Glomerular visceral epithelial cell (primary cell): ENCODE measurements at regions not wholly inside any gene's neighbourhood (a gene's known extent, or its start where the extent isn't known, plus 50 kb on each side); places are given as distances from the start of the nearest gene placed in this dataset.
"Not testable (repeated sequence)": the region's sequence is repeated elsewhere in the genome, so short reads cannot be mapped to it uniquely, and the experiment has no call there.

Experiments used
- DNase-seq: peaks from one replicate; pipeline ENCODE4 v3.0.0-alpha.2; 2016; ENCODE audit errors: extremely low spot score

DNA sequence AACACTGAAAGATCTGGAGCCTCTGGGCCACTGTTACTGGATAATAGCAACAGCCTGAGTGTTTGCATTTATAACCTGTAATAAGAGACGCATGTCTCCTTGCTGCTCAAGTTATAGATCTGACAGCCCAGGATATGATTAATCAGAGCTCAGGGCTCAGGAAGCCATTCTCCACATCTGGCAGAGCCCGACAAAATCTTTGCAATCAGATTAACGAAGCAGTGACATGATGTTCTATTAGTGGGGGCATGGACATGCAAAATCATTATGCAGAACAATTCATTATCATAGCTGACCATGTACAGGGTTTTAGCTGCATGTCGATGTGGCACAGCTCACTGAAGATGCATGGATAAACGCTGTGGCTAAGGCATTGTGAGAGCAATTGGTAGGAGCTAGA is 730.3 kb downstream of the ZNF385D start:
- no peak for DNase-seq

DNA sequence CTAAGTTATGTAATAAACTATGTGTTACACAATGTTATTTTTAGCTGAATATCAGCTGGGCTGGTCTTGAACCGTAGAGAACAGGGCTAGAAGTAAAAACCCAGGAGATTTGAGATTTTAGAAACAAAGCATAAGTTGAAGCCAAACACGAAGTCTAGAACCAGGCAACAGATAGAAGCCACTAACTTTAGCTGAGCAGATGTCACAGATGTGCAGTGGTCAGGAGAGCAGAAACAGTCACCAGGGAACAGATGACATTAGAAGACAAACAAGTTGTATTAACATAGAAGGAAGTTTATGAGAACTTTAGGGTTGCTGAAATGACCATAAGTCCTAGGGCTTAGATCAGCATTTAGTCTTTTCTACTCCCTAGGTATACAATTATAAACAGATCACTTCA is 731.0 kb downstream of the ZNF385D start:
- no peak for DNase-seq

DNA sequence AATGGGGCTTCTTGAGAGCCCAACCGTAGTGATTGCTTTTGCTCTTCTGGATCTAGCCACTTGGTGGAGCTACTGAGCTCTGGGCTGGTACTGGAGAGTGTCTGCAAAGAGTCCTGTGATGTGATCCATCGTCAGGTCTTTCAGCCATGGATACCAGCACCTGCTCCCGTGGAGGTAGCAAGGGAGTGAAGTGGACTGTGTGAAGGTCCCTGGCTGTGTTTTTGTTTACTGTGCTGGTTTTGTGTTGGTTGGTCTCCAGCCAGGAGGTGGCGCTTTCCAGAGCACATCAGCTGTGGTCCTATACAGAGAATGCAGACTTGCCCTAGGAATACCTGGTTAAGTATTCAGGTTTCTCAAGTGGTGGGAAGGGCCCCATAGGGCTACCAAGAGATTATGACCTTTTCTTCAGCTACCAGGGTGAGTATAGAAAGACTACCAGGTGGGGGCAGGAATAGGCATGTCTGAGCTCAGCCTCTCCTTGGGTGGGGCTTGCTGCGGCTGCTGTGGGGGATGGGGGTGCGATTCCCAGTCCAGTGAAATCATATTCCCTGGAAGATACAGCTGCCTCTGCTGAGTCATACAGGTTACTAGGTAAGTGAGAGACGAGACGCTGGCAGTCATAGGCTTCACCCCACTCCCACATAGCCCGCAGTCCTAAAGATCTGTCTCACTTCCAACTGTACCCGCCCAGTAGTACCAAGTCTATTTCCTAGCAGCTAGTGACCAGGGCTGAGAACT is 733.7 kb downstream of the ZNF385D start:
- DNase-seq = no peak

DNA sequence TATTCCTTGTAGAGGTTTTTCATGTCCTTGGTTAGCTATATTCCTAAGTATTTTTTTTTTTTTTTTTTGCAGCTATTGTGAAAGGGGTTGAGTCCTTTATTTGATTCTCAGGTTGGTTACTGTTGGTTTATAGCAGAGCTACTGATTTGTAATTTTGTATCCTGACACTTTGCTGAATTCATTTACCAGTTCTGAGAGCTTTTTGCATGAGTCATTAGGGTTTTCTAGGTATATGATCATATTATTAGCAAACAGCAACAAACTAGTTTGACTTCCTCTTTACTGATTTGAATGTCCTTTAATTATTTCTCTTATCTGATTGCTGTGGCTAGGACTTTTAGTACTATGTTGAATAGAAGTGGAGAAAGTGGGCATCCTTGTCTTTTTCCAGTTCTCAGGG is 737.4 kb downstream of the ZNF385D start:
- no peak for DNase-seq

DNA sequence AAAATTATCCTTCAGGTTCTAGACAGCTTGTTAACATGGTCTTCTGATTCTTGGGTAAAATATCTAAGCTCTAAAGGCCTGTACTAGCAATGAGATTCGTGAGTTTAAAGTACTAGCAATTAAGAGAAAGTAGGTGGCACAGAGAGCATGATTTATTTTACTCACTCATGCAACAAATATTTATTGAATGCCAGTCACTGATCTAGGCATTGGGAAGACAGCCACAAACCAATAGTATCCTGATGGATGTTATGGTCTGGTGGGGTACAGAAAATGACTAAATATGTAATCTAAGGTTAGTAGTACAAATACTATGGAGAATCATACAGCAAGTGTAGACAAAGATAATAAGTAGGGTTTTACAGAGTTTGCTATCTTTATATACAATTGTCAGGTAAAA is 751.3 kb downstream of the ZNF385D start:
- DNase-seq = no peak

DNA sequence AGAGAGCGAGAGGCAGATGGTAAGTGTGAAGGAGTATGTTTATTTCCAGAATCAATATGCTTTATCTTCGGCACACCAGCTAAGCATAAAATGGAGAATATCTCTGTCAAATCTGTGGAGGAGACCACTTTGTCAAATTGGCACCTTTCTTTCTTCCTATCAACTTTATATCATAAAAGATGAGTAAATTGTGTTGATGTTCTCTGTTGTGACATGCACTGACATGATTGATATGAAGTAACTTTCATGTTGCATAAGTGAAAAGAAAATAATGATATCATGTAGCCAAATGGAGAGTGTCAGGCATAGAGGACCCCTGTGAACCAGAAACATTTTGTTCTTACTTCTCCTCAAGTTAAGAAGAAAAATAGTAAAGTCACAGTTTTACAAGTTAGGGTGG is 753.8 kb downstream of the ZNF385D start:
- no peak for DNase-seq

DNA sequence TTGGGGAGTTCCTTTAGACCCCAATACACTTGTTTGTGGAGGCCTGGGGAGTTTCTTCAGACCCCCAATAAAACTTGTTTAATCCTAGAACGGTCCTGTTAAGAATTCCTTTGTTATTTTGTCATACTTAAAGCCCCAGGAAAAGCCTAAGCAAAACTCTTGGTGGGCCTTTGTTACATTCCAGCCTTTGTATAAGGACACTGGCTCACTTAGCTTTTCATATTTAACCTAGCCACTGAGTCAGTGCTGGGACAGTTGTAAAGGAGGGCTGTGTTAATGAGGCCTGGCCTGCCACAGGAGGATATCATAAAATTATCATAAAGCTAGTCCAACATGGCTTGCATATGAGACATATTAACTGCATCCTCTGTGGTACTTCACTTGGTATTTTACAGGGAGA is 760.1 kb downstream of the ZNF385D start:
- DNase-seq = no peak

DNA sequence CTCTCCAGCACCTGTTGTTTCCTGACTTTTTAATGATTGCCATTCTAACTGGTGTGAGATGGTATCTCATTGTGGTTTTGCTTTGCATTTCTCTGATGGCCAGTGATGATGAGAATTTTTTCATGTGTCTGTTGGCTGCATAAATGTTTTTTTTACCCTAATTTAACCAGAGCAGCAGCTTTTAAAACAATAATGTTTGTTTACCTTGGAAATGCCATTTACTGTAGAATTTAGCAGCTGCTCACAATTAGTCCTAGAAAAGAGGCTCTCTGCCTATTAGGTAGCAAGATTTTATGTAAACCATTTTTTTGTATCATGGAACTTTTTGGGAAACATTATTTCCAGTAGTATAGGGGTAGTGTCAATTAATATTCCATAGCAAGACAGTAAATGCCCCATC is 761.4 kb downstream of the ZNF385D start:
- DNase-seq = not testable (repeated sequence)

DNA sequence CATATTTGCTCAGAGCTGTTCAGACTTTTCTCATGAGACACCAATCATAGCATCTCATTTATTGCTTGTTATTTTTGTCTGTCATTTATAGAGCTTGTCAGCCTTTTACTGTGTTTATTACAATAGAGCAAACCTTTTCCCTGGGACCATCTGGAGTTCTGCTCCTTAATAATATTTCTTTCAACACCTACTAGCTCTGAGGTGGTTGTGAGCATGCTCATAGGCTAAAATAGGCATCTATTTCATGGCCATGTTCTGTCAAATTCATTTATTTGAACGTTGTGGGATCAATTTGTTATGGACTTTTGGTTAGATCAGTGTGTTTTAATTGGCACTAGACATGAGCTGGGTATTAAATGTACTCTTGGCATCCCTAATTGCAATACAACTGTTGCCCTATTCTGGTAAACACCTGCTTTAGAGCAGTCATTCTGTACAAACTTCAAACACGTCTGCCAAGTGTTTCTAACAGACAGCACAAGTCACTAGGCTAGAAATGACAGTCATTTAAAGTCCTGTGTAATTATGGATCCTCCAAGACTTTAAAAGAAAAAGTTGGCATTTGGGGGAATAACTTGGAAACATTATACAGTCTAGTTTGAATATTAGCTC is 766.3 kb downstream of the ZNF385D start:
- no peak for DNase-seq

DNA sequence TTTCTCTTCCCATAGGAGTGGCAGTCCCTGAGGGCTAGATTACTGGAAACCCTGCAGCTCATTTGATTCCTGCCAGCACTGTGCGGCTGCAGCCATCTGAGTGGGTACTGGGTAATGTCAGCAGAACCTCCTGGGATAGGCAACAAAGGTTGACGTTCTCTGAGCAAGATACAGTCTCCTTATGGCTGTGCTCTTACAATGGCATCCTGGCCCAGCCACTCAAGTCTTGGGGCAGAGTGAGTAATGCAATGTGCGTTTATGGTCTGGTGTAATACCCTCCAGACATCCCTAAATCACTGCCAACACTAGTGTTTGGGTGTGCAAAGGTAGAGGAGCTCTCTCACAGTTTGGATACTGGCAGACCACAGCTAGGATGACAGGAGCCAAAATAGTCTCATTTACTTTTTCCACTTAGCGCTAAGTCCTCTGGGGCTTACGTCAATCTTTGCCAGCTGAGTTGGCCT is 775.8 kb downstream of the ZNF385D start:
- DNase-seq = no peak

DNA sequence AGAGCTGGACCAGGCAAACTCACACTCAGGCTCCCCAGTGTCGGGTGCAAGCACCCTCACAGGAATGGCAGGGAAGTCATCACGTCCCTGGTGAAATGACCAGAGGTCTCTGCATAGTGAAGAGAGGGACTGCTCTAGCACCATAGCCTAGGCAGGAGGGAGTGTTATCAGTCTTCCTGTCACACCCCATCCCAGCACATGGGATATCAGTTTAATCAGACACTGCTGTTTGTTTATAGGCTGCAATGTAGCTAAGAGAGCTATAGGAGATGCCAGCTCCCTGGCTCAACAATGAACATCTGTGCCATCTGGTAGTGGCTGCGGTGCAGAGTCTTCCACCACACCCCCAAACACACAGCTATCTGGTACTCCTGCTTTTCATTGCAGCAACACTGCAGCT is 776.6 kb downstream of the ZNF385D start:
- DNase-seq = no peak

DNA sequence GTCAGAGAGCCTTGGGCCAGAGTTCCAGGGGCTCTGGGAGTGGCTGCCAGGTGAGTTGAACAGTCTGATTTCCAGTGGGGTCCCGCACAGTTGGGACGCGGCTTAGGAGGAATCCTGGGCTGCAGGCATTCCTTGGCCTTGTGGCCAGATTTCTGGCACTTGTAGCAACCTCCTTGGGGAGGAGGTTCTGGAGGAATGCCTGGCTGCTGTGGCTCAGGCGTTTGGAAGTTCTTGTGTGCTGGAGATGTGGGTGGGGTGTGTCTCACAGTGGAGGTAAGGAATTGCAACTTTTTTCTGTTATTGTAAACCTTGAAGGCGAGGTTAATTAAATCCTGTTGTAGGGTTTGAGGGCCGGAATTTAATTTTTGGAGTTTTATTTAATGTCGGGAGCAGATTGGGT is 780.2 kb downstream of the ZNF385D start:
- DNase-seq = not testable (repeated sequence)

DNA sequence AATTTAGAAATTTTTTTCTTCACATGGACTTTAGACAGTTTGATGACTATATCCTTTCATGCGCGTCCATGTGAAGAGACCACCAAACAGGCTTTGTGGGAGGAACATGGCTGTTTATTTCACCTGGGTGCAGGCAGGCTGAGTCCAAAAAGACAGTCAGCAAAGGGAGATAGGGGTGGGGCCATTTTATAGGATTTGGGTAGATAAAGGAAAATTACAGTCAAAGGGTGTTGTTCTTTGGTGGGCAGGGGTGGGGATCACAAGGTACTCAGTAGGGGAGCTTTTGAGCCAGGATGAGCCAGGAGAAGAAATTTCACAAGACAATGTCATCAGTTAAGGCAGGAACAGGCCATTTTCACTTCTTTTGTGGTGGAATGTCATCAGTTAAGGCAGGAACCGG is 781.5 kb upstream of the SGO1 start:
- not testable (repeated sequence) for DNase-seq

DNA sequence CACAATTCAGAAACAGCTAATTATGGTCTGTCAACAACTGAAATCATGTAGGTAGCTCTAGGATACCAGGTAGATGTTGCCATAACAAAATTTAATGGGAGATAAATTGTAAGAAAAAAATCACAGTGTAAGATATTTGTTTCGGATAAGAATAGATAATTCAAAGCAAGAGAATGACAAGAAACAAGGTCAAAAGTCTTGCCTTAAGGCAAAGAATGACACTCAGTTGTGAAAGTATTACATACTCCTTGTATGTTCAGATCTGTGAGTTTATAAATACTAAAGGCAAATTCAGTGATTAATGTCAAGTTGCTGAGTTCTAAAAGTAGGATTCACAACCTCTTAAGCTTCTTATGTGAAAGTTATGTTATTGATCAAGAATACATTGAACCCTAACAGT is 772.2 kb upstream of the SGO1 start:
- no peak for DNase-seq

DNA sequence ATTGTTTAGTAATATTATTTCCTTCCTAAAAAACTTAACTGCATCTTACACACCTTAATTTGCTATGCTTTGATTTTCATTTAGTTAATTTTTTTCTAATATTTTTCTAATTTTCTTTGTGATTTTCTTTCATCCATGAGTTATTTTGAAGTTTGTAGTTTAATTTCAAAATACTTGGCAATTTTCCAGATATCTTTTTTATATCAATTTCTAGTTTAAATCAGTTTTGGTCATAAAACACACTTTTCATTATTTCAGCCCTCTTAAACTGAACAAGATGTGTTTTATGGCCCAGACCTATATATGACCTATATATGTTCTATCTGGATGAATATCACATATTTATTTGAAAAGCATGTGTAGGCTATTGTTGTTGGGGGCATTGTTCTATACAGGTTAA is 759.9 kb upstream of the SGO1 start:
- no peak for DNase-seq

DNA sequence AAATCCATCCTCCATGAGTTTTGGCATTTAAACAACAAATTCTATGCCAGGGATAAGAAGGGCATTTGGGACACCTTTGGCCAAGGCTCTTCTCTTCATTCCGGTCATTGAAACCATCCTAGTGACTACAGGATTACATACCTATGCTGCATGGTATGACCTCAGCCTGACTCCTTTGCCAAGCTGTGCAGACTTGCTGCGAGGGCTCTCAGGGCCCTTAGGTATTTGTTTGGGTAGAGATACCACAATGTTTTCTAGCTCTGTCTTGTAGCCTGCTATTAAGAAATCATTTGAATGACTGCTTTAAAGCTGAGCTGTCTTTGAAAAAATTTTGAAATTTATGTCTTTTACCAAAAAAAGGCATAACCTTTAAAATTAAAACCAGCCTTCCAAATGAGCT is 749.8 kb upstream of the SGO1 start:
- DNase-seq = no peak

DNA sequence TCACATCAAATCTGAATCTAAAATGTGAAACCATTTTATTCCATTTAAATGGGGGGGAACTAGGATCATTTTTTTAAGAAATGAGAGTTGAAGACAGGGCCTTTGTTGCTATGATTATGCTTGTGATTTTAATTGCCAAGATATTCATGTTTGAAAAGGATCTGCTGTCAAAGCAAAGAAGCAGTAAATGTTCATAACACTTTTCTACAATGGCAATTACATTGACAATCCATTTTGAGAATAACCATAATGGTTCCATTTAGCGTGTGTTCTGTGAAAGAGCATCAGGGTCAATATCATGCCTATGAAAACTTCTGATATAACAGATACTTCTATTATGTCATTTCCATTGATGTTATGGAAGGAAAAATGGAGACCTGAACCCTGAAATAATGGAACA is 745.8 kb upstream of the SGO1 start:
- no peak for DNase-seq

DNA sequence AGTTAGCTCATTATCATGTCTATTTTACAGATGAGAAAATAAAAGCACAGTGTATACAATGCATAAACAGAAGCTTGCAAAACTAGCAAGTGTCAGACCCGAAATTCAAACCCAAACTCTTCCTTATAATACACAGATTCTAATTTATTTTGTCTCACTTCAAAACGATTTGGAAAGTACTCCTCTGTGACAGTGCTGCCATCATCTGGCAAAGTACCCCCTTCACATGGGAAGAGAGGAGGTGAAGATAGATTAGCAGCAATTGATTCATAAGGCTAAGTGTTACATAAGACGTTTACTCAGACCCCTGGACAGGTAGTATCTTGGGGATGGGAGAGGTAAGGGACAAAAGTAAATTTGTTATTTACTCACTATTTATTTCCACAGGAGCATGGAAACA is 744.0 kb upstream of the SGO1 start:
- DNase-seq = no peak

DNA sequence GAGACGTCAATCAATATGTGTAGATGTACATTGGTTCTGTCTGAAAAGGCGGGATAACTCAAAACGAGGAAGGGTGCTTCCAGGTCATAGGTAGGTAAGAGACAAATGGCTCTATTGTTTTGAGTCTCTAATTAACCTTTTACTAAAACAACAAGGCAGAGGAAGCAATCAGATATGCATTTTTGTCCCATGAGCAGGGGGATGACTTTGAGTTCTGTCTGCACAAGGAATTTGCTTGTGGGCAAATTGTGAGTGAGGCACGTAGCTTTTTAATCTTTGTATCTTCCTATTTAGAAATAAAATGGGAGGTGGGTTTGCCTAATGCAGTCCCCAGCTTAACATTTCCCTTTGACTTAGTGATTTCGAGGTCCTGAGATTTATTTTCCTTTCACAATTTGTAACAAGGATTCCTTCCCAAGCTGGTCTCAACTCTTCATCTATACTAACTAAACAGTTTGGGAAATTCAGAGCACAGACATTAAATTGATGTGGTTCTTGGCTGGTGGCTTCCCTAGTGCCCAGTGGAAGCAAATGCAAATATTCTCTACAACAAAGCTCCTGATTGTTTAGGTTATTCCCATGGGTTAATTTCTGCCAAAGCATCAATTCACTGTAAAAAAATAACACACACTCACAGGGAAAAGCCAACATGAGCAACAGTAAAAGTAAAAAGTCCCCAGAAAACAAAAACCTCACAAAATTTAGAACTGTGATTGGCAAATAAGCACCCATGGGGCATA is 738.8 kb upstream of the SGO1 start:
- DNase-seq = no peak

DNA sequence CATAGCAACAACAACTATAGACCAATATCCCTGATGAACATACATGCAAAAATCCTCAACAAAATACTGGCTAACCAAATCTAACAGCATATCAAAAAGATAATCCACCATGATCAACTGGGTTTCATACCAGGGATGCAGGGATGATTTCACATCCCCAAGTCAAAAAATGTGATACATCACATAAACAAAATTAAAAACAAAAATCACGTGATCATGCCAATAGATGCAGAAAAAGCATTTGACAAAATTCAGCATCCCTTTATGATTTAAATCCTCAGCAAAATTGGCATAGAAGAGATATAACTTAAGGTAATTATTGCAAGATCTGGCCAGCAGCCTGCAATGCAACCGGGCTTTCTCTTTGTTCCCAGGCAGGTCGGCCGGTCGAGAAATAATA is 735.1 kb upstream of the SGO1 start:
- DNase-seq = not testable (repeated sequence)

DNA sequence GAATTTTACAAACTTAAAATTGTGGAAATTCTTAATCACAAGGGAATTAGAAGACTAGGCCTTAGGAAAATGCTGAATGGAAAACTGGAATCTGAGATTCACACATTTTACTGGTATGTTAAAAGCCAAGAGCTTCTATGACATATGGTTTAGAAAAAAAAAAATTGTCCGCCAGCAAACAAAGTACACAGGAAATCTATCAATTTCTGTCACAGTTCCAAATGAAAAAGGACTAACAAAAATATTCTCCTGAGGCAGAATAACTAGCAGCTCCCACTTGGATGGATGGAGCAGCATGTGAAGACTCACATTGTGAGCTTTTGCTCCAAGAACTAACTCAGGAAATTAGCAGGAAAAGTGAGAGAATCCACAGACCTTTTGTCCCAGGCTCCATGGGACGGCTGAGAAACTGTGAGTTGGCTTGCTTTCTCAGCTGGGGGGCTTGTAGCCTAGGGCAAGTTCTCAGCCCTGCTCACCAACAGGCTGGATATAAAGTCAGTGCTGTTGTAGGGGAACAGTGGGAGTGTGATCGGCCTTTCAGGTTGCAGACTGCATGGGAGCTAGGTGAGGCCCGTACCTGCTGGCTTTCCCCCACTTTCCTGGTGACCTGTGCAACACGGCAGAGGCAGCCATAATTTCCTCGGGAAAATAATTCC is 731.1 kb upstream of the SGO1 start:
- no peak for DNase-seq

DNA sequence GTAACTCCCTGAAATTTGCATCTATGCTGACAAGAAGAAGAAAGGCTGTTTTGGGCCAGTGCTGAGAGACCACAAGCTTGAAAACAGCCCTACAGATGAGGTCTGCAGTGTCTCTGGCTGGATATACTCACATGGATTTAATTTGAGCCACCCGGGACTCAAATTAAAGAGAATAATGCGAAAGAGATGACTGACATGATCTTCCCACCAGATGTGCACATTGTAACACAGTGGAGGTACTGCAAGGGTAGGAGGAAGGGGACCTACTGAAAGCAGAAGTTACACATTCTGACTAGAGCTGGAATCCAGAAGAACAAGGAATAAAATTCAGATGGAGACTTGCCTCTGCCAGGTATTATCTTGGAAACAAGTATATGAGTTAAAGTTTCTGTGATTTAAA is 728.3 kb upstream of the SGO1 start:
- DNase-seq = no peak

DNA sequence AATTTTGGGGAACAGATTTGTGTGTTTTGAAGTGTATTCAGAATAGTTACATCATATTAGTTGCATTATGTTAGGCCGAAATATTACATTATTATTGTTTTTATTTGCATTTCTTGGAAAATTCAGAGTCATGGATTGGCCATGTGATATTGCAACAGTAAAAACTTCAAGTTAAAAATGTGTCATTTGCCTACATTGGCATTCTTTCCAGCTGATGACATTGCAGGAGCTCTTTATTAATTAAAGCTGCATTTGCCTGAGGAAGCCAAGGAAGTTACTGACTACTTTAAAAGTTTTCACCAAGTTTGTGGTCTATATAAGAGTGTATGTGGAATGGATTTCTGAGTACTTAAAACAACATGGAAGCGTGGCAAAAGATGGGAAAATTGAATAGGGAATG is 726.4 kb upstream of the SGO1 start:
- DNase-seq = no peak
